GM12891 (cell line): ENCODE measurements at regions not wholly inside any gene's neighbourhood (a gene's known extent, or its start where the extent isn't known, plus 50 kb on each side); places are given as distances from the start of the nearest gene placed in this dataset.

Source experiments
- POLR2AphosphoS5 ChIP-seq: IDR thresholded peaks from 2 replicates; pipeline ENCODE4 v1.6.1; 2011; ENCODE audit warnings: low read depth, low read length, control low read depth
- TAF1 ChIP-seq: IDR thresholded peaks from 2 replicates; pipeline ENCODE4 v1.6.1; 2011; ENCODE audit warnings: low read depth, low read length, control low read depth

DNA sequence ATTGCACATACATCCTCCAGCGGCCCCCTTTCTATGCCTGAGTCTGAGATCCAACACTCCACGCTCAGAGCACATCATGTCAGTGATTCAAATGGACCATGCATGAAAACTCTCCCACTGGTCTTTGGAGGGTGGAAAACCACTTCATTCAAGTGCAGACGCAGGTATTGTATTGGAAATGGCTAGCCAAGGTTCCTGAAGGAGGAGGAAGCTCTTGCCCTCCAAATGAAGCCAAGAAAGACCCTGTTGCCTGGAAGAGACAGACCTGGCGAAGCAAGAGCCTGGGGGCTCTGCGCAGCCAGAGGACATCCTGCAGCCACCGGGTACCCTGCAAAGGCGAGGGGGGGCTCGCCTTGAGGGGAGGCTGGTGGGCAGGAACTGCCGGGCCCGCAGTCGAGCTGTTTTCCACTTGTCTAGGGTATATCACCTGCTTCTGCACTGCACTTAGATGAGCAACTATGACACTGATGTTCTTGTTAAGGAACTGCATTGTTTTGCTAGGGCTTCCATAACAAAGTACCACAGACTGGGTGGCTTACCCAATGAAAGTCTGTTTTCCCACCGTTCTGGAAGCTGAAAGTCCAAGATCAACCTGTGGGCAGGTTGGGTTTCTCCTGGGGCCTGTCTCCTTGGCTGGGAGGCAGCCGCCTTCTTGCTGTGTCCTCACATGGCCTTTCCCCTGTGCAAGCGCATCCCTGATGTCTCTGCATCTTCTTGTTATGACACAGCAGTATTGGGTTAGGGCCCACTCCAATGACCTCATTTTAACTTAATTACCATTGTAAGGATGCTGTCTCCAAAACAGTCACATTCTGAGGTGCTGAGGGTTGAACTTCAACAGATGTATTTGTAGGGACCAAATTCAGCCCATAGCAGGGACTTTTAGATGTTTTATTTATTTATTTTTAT, 233.4 kb downstream of the ARHGAP12 start:
- no peak for TF ChIP-seq TAF1
- TF ChIP-seq POLR2AphosphoS5, result no peak
